GM13977 (cell line): ENCODE measurements at regions not wholly inside any gene's neighbourhood (a gene's known extent, or its start where the extent isn't known, plus 50 kb on each side); places are given as distances from the start of the nearest gene placed in this dataset.

Experiments
- DNase-seq: peaks from one replicate; pipeline ENCODE4 v3.0.0; 2012; ENCODE audit warnings: low spot score
- CTCF ChIP-seq: IDR thresholded peaks from 2 replicates; pipeline ENCODE4 v1.5.1; 2012; ENCODE audit warnings: mild to moderate bottlenecking, control low read depth; ENCODE audit not compliant: insufficient read depth; ENCODE audit errors: extremely low read depth, missing control alignments
- in situ Hi-C: fragments of 300-500 bp; cut with MboI; formaldehyde crosslinking; loops from one replicate; pipeline ENCODE4 v1.12.0; 2022; ENCODE audit warnings: low sequenced_read_pairs, low pct_unique_long_range_greater_than_20kb, mixed read lengths, inconsistent platforms; ENCODE audit not compliant: unreplicated experiment

DNA sequence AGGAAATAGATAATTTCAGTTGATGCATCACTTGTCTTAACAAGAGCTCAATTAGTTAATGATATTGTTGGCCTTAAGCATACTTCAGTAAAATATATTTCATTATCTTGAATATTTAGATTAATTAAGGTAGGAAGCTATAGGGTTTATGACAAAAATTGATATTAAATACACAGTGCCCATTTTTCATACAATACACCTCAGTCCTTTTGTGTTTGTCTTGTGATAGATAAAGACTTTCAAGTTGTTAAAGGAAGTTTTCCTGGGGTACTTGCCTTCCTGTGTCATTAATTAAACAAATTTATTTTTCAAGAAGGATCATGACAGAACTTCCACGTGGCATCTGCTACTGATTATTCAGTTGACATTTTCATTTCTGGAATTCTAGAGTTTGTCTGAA is 420.5 kb downstream of the MTX2 start:
- in situ Hi-C loops, result no loop called here
- DNase-seq, result no peak
- TF ChIP-seq CTCF, result no peak

DNA sequence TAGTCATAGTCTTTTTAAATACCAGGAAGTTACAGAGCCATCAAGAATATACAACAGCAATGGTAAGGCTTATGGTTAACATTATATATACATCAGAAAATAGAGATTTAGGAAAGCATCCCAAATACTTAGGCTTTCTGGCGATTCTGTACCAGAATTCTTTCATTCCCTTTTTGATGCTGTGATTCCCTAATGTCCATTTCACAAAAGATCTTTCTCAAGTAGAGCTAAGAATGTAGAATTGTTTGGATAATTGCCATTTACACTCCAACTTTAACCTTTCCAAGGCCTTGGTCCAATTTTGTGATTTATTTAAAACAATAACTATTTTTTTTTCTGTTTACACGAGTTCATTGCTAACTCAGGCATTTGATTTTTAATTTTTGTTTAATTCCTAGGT is 422.2 kb downstream of the MTX2 start:
- TF ChIP-seq CTCF, result no peak
- DNase-seq, result no peak
- in situ Hi-C loops, result no loop called here

- in situ Hi-C loops, result no loop called here
- no peak for TF ChIP-seq CTCF
- DNase-seq, result no peak
Measured at GRCh38 chr2:176692533-176692932, 423.3 kb downstream of the MTX2 start.

- in situ Hi-C loops, result no loop called here
- no peak for DNase-seq
- TF ChIP-seq CTCF, result no peak
Measured at GRCh38 chr2:176699098-176699497, 429.9 kb downstream of the MTX2 start.

- DNase-seq, result no peak
- TF ChIP-seq CTCF, result no peak
- in situ Hi-C loops, result no loop called here
Measured at GRCh38 chr2:176699644-176700043, 430.4 kb downstream of the MTX2 start.

DNA sequence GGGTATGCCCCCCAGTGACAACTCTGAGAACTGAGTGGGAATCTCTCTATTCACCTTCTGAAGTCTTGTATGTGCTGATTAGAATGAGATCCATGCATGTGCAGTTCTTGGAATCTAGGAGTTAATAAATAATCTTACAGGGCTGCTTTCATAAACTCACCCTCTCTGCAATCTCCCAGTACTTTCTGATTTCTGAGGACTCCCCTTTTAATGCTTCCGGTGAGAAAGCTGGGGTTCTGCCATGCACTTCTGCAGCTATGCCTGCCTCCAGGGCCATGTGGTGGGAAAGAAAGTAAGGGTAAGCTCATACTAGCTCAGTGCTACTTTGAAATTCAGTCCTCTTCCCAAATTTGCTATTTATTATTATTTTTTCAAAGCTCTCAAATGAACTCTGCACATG is 432.9 kb downstream of the MTX2 start:
- in situ Hi-C loops, result no loop called here

More for the DNA sequence above, 432.9 kb downstream of the MTX2 start:
- TF ChIP-seq CTCF, result no peak
- DNase-seq, result no peak
